ENCODE measurements at regions not wholly inside any gene's neighbourhood (a gene's known extent, or its start where the extent isn't known, plus 50 kb on each side); places are given as distances from the start of the nearest gene placed in this dataset.

DNA sequence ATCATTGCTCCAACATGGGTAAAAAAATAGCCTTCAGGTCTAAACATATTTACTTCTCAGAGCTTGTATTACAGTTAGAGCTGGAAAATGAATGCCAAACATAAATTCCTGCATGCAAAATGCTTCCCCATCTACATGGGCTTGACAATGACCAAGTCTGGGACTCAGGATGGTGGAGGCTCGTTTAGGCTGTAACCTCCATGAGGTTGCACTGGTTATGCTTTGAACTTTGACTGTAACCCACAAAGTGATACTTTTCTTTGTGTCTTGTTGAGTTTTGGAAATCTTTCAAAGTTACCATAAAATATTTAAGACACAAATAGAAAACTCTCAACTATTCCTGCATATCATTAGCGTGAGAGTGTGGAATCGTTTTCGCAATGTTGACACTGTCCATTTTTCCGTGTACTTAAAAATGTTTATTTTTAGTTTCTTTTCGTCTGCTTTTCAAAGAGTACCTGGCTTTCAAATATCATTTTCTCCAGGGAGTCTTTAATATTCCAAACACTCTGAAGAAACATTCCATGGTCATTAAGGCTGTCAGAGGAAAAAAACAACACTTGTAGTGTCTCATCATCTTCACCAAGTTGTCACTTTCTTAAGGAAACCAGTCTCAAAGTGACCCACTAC, 487.8 kb downstream of the ENC1 start:
- Histone ChIP-seq H3K27me3 (ENCODE audit: control insufficient read depth, insufficient read depth, low read length) (no peaks in the 10 kb centered on the region), H3K36me3 (ENCODE audit: control insufficient read depth, insufficient read depth, low read length) (no peaks in the 10 kb centered on the region), H3K4me3 (ENCODE audit: low read depth, low read length) (no peak overlapping the region)
- CTCF ChIA-PET: interaction anchor here (1.5 kb wide), 1 partner anchor 9 kb away, joined by 3 read pairs; no protein-coding TSS in a partner anchor
- no peak for DNase-seq (ENCODE audit: low read depth)
- POLR2A ChIA-PET: interaction anchor here (0.7 kb wide), 1 partner anchor 13 kb away, joined by 3 read pairs; no protein-coding TSS in a partner anchor
- TF ChIP-seq, protein P1, sequence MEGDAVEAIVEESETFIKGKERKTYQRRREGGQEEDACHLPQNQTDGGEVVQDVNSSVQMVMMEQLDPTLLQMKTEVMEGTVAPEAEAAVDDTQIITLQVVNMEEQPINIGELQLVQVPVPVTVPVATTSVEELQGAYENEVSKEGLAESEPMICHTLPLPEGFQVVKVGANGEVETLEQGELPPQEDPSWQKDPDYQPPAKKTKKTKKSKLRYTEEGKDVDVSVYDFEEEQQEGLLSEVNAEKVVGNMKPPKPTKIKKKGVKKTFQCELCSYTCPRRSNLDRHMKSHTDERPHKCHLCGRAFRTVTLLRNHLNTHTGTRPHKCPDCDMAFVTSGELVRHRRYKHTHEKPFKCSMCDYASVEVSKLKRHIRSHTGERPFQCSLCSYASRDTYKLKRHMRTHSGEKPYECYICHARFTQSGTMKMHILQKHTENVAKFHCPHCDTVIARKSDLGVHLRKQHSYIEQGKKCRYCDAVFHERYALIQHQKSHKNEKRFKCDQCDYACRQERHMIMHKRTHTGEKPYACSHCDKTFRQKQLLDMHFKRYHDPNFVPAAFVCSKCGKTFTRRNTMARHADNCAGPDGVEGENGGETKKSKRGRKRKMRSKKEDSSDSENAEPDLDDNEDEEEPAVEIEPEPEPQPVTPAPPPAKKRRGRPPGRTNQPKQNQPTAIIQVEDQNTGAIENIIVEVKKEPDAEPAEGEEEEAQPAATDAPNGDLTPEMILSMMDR (IDR thresholded peaks at IDR 0.05; ENCODE audit: insufficient read depth, low read depth, low read length): no peak

DNA sequence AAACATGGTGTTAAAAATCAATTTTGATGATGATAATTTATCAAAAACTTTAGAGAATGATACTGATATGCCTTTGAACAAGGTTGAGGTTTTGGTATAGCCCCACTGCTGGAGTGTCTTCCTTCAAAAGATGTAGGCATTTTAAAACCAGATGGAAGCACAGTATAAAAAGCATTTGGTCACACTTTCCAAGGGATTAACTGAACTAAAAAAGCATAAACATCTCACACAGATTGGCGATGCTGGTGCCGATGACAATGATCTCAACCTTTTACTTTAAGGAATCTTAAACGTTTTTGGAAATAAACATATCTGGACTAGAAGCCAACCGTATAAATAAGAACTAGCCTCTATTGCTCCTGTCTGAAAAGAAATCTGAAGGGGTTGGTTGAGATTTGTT, 488.4 kb downstream of the ENC1 start:
- ChIA-PET POLR2A (no interaction called here), CTCF (no interaction called here)
- Histone ChIP-seq H3K4me3 (ENCODE audit: low read depth, low read length) (no peak overlapping the region), H3K27me3 (ENCODE audit: control insufficient read depth, insufficient read depth, low read length) (no peaks in the 10 kb centered on the region), H3K36me3 (ENCODE audit: control insufficient read depth, insufficient read depth, low read length) (no peaks in the 10 kb centered on the region)
- no peak for DNase-seq (ENCODE audit: low read depth)
- TF ChIP-seq, protein P1 (IDR thresholded peaks at IDR 0.05; ENCODE audit: insufficient read depth, low read depth, low read length): no peak

DNA sequence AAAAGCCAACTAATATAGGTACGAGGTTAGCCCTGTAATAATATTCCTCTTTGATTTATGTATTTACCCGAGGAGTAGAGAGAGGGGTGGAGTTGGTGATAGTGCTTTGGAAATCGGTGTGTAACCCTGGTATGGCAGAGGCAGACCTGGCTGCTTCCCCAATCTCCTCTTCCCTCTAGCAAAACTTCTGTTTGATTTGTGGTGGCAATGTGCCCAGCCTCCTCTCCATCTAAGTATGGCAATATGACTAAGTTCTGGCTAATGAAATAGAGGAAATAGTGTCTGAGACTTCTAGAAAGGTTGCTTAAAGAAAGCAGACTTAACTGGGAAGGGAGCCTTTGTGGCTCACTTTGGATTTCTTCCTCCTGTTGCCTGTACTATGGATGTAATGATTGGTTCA, 491.1 kb downstream of the ENC1 start:
- no peaks in the 10 kb centered on the region for H3K36me3 ChIP-seq (ENCODE audit: control insufficient read depth, insufficient read depth, low read length)
- ChIA-PET CTCF (interaction anchor here (0.6 kb wide), 1 partner anchor 559 kb away, joined by 3 read pairs; no protein-coding TSS in a partner anchor), POLR2A (no interaction called here)
- DNase-seq (ENCODE audit: low read depth): peak; percentile 64
- no peak overlapping the region for H3K4me3 ChIP-seq (ENCODE audit: low read depth, low read length)
- TF ChIP-seq, protein P1 (IDR thresholded peaks at IDR 0.05; ENCODE audit: insufficient read depth, low read depth, low read length): no peak
- no peaks in the 10 kb centered on the region for H3K27me3 ChIP-seq (ENCODE audit: control insufficient read depth, insufficient read depth, low read length)

DNA sequence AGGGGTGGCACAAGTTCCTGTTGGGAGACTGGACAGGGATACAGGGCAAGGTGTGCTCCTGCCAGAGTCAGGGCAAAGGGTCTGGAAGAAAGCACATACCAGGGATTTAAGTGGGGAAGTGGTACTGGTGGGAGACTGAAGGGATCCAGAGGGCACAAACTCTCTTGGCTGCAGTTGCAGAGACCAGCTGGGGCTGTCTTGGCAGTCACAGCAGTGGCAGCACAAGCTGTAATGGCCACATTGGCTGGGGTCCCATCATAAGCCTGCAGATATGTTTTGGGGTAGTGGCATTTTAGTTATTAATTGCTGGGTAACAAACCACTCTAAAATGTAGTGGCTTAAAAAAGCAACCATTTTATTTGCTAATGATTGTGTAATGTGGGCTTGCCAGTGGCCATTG, 492.2 kb downstream of the ENC1 start:
- CTCF ChIA-PET: no interaction called here
- POLR2A ChIA-PET: no interaction called here
- DNase-seq (ENCODE audit: low read depth): no peak
- Histone ChIP-seq H3K4me3 (ENCODE audit: low read depth, low read length) (no peak overlapping the region), H3K36me3 (ENCODE audit: control insufficient read depth, insufficient read depth, low read length) (no peaks in the 10 kb centered on the region), H3K27me3 (ENCODE audit: control insufficient read depth, insufficient read depth, low read length) (no peaks in the 10 kb centered on the region)
- TF ChIP-seq, protein P1 (IDR thresholded peaks at IDR 0.05; ENCODE audit: insufficient read depth, low read depth, low read length): no peak

DNA sequence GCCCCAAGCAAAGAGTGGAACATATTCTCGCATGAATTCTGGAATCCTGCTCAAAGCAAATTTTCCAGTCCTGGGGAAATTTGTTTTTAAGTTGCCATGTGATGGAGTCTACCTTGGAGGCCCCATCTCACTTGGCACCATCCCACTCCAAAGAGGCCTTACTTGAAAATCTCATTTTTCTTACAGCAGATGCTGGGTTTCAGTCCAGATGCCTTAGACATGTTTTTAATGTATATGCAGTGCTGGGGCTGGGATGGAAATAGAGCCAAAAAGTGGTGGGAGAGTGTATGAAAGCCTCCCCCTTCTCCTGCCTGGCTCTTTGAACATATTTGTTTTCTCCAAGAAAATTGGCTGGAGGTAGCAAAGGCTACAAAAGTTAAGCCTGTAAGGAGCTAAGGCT, 493.7 kb downstream of the ENC1 start:
- TF ChIP-seq, protein P1 (IDR thresholded peaks at IDR 0.05; ENCODE audit: insufficient read depth, low read depth, low read length): no peak
- DNase-seq (ENCODE audit: low read depth): no peak
- no peak overlapping the region for H3K4me3 ChIP-seq (ENCODE audit: low read depth, low read length)
- no peaks in the 10 kb centered on the region for H3K36me3 ChIP-seq (ENCODE audit: control insufficient read depth, insufficient read depth, low read length)
- no peaks in the 10 kb centered on the region for H3K27me3 ChIP-seq (ENCODE audit: control insufficient read depth, insufficient read depth, low read length)
- POLR2A ChIA-PET: no interaction called here
- CTCF ChIA-PET: interaction anchor here (0.7 to 1.2 kb wide), 2 partner anchors 14 to 279 kb away, joined by 3 read pairs; no protein-coding TSS in a partner anchor

Data from BJ (cell line).